RPMI8226 (cell line): ENCODE measurements at regions not wholly inside any gene's neighbourhood (a gene's known extent, or its start where the extent isn't known, plus 50 kb on each side); places are given as distances from the start of the nearest gene placed in this dataset.

Experiments
- DNase-seq: peaks from one replicate; pipeline ENCODE4 v3.0.0-alpha.2; 2015

GRCh38 chr22:27267145-27267544 is 534.4 kb downstream of the MN1 start:
- no peak for DNase-seq

GRCh38 chr22:27269751-27270543 is 531.6 kb downstream of the MN1 start:
- DNase-seq, result no peak

GRCh38 chr22:27270818-27271510 is 530.6 kb downstream of the MN1 start:
- DNase-seq, result no peak

- DNase-seq, result no peak
Observed at GRCh38 chr22:27273436-27273835, 528.1 kb downstream of the MN1 start.

GRCh38 chr22:27273853-27274252 is 527.7 kb downstream of the MN1 start:
- no peak for DNase-seq

- DNase-seq, result no peak
Observed at GRCh38 chr22:27274770-27275449, 526.6 kb downstream of the MN1 start.

- no peak for DNase-seq
Observed at GRCh38 chr22:27278946-27279345, 522.6 kb downstream of the MN1 start.

GRCh38 chr22:27283240-27283639 is 518.3 kb downstream of the MN1 start:
- DNase-seq, result no peak

- DNase-seq, result peak; percentile 9
Observed at GRCh38 chr22:27283714-27284113, 517.8 kb downstream of the MN1 start.

- no peak for DNase-seq
Observed at GRCh38 chr22:27284324-27284723, 517.2 kb downstream of the MN1 start.

GRCh38 chr22:27286711-27287110 is 514.8 kb downstream of the MN1 start:
- DNase-seq, result no peak

- DNase-seq, result no peak
Observed at GRCh38 chr22:27292542-27293299, 508.8 kb downstream of the MN1 start.

GRCh38 chr22:27293721-27294445 is 507.7 kb downstream of the MN1 start:
- DNase-seq, result no peak

GRCh38 chr22:27295040-27295439 is 506.5 kb downstream of the MN1 start:
- no peak for DNase-seq

GRCh38 chr22:27295605-27296004 is 506.0 kb downstream of the MN1 start:
- DNase-seq, result no peak

GRCh38 chr22:27296091-27296675 is 505.4 kb downstream of the MN1 start:
- DNase-seq, result no peak

- DNase-seq, result no peak
Observed at GRCh38 chr22:27297125-27297524, 504.4 kb downstream of the MN1 start.

GRCh38 chr22:27298332-27298731 is 503.2 kb downstream of the MN1 start:
- no peak for DNase-seq

GRCh38 chr22:27298742-27299141 is 502.8 kb downstream of the MN1 start:
- no peak for DNase-seq

- DNase-seq, result no peak
Observed at GRCh38 chr22:27299181-27300085, 502.1 kb downstream of the MN1 start.
